Mesendoderm (in vitro differentiated cells): ENCODE measurements at regions not wholly inside any gene's neighbourhood (a gene's known extent, or its start where the extent isn't known, plus 50 kb on each side); places are given as distances from the start of the nearest gene placed in this dataset.

Experiments
- DNase-seq: peaks from one replicate; pipeline ENCODE4 v3.0.0; 2013
- H2AK5ac ChIP-seq: 2 replicates; pipeline ENCODE4 v1.6.1; 2013; ENCODE audit warnings: low read length, inconsistent platforms
- H2BK120ac ChIP-seq: 2 replicates; pipeline ENCODE4 v1.6.1; 2013; ENCODE audit warnings: low read depth, mild to moderate bottlenecking, low read length, moderate library complexity, mixed read lengths
- H2BK15ac ChIP-seq: replicated peaks from 2 replicates; pipeline ENCODE4 v1.6.1; 2013; ENCODE audit warnings: low read depth, mild to moderate bottlenecking, moderate library complexity
- H2BK5ac ChIP-seq: 2 replicates; pipeline ENCODE4 v1.6.1; 2013; ENCODE audit warnings: low read length, inconsistent platforms
- H3K18ac ChIP-seq: 2 replicates; pipeline ENCODE4 v1.6.1; 2013; ENCODE audit warnings: mild to moderate bottlenecking, low read length, mixed read lengths
- H3K23ac ChIP-seq: one replicate; pipeline ENCODE4 v1.6.1; 2013; ENCODE audit warnings: low read length
- H3K27ac ChIP-seq: 2 replicates; pipeline ENCODE4 v1.5.1; 2013; ENCODE audit warnings: low read depth, mild to moderate bottlenecking, inconsistent platforms, low read length, moderate library complexity
- H3K27me3 ChIP-seq: 2 replicates; pipeline ENCODE4 v1.6.1; 2013; ENCODE audit warnings: low read length, control low read depth, mild to moderate bottlenecking, inconsistent platforms; ENCODE audit not compliant: insufficient read depth, poor library complexity
- H3K36me3 ChIP-seq: 2 replicates; pipeline ENCODE4 v1.6.1; 2013; ENCODE audit warnings: low read length, inconsistent platforms; ENCODE audit not compliant: control insufficient read depth, insufficient read depth
- H3K4ac ChIP-seq: one replicate; pipeline ENCODE4 v1.6.1; 2013; ENCODE audit warnings: low read depth, mild to moderate bottlenecking, low read length, moderate library complexity
- H3K4me1 ChIP-seq: 2 replicates; pipeline ENCODE4 v1.6.1; 2013; ENCODE audit warnings: low read depth, low read length, inconsistent platforms; ENCODE audit not compliant: control insufficient read depth
- H3K4me2 ChIP-seq: 2 replicates; pipeline ENCODE4 v1.6.1; 2013; ENCODE audit warnings: low read length
- H3K4me3 ChIP-seq: 2 replicates; pipeline ENCODE4 v1.5.1; 2013; ENCODE audit warnings: mild to moderate bottlenecking, low read length
- H3K56ac ChIP-seq: one replicate; pipeline ENCODE4 v1.6.1; 2013; ENCODE audit warnings: low read length
- H3K79me1 ChIP-seq: 2 replicates; pipeline ENCODE4 v1.6.1; 2013; ENCODE audit warnings: low read length, inconsistent platforms
- H3K79me2 ChIP-seq: 2 replicates; pipeline ENCODE4 v1.6.1; 2013; ENCODE audit warnings: mild to moderate bottlenecking, low read length; ENCODE audit not compliant: control insufficient read depth, insufficient read depth
- H3K9ac ChIP-seq: 2 replicates; pipeline ENCODE4 v1.6.1; 2013; ENCODE audit warnings: low read length, inconsistent platforms
- H4K5ac ChIP-seq: one replicate; pipeline ENCODE4 v1.6.1; 2013; ENCODE audit warnings: low read length
- H4K8ac ChIP-seq: one replicate; pipeline ENCODE4 v1.6.1; 2013; ENCODE audit warnings: low read depth, mild to moderate bottlenecking, control low read depth, low read length, moderate library complexity
- WGBS: extraction: QIAGEN DNeasy Blood & Tissue Kit; methylation state at CpG from one replicate; pipeline ENCODE4 v1.1.7; 2013; ENCODE audit warnings: low lambda C conversion rate, missing lambda C conversion rate; ENCODE audit not compliant: insufficient coverage; ENCODE audit errors: extremely low coverage; 5-methylcytosine and 5-hydroxymethylcytosine counted together

- no peak overlapping the region for H3K27ac ChIP-seq
- H4K8ac ChIP-seq: no peak overlapping the region
- DNase-seq: peak; percentile 46
- H3K79me2 ChIP-seq: no peaks in the 10 kb centered on the region
- no peak overlapping the region for H3K56ac ChIP-seq
- H3K23ac ChIP-seq: no peak overlapping the region
- H3K4me2 ChIP-seq: no peak overlapping the region
- no peaks in the 10 kb centered on the region for H3K36me3 ChIP-seq
- no peak overlapping the region for H3K4me3 ChIP-seq
- no peak overlapping the region for H4K5ac ChIP-seq
- H2BK15ac ChIP-seq: no peak overlapping the region
- H3K18ac ChIP-seq: no peak overlapping the region
- H3K79me1 ChIP-seq: no peaks in the 10 kb centered on the region
- H3K4ac ChIP-seq: no peak overlapping the region
- H2BK5ac ChIP-seq: no peak overlapping the region
- H2AK5ac ChIP-seq: no peak overlapping the region
- H3K27me3 ChIP-seq: no peaks in the 10 kb centered on the region
- H3K4me1 ChIP-seq: no peaks in the 10 kb centered on the region
- no peak overlapping the region for H3K9ac ChIP-seq
- no peak overlapping the region for H2BK120ac ChIP-seq
- no CpG with 5 or more reads among the region's 9 CpGs for WGBS
Observed at GRCh38 chrX:46408553-46409407, 136.4 kb downstream of the ZNF674 start.

GRCh38 chrX:46407753-46408130, 137.5 kb downstream of the ZNF674 start:
- no CpG with 5 or more reads among the region's 2 CpGs for WGBS
- no peak overlapping the region for H2BK15ac ChIP-seq
- H3K9ac ChIP-seq: no peak overlapping the region
- H3K79me1 ChIP-seq: no peaks in the 10 kb centered on the region
- no peak overlapping the region for H3K4me2 ChIP-seq
- no peaks in the 10 kb centered on the region for H3K4me1 ChIP-seq
- no peak overlapping the region for H3K4ac ChIP-seq
- no peak overlapping the region for H3K23ac ChIP-seq
- H3K4me3 ChIP-seq: no peak overlapping the region
- no peaks in the 10 kb centered on the region for H3K27me3 ChIP-seq
- no peak overlapping the region for H2BK120ac ChIP-seq
- no peak overlapping the region for H2AK5ac ChIP-seq
- H4K8ac ChIP-seq: no peak overlapping the region
- no peaks in the 10 kb centered on the region for H3K79me2 ChIP-seq
- H2BK5ac ChIP-seq: no peak overlapping the region
- H4K5ac ChIP-seq: no peak overlapping the region
- H3K36me3 ChIP-seq: no peaks in the 10 kb centered on the region
- no peak for DNase-seq
- H3K27ac ChIP-seq: no peak overlapping the region
- no peak overlapping the region for H3K18ac ChIP-seq
- H3K56ac ChIP-seq: no peak overlapping the region

- H3K9ac ChIP-seq: no peak overlapping the region
- H3K79me1 ChIP-seq: no peaks in the 10 kb centered on the region
- no peak overlapping the region for H3K4me2 ChIP-seq
- no peak overlapping the region for H2BK120ac ChIP-seq
- H3K23ac ChIP-seq: no peak overlapping the region
- H3K4ac ChIP-seq: no peak overlapping the region
- no peak overlapping the region for H3K4me3 ChIP-seq
- no peak for DNase-seq
- no peak overlapping the region for H3K56ac ChIP-seq
- H2BK5ac ChIP-seq: no peak overlapping the region
- no CpG with 5 or more reads among the region's 6 CpGs for WGBS
- no peaks in the 10 kb centered on the region for H3K4me1 ChIP-seq
- H2BK15ac ChIP-seq: no peak overlapping the region
- no peaks in the 10 kb centered on the region for H3K27me3 ChIP-seq
- no peak overlapping the region for H4K5ac ChIP-seq
- no peak overlapping the region for H3K27ac ChIP-seq
- no peak overlapping the region for H2AK5ac ChIP-seq
- H4K8ac ChIP-seq: no peak overlapping the region
- no peak overlapping the region for H3K18ac ChIP-seq
- H3K36me3 ChIP-seq: no peaks in the 10 kb centered on the region
- H3K79me2 ChIP-seq: no peaks in the 10 kb centered on the region
Observed at GRCh38 chrX:46407036-46407752, 138.0 kb downstream of the ZNF674 start.

- H2BK120ac ChIP-seq: no peak overlapping the region
- no peaks in the 10 kb centered on the region for H3K79me2 ChIP-seq
- H3K79me1 ChIP-seq: no peaks in the 10 kb centered on the region
- H2BK5ac ChIP-seq: no peak overlapping the region
- no peak overlapping the region for H3K27ac ChIP-seq
- H3K4me1 ChIP-seq: no peaks in the 10 kb centered on the region
- no peak overlapping the region for H3K4me2 ChIP-seq
- no peak overlapping the region for H2BK15ac ChIP-seq
- no peak overlapping the region for H3K4ac ChIP-seq
- H3K18ac ChIP-seq: no peak overlapping the region
- H3K36me3 ChIP-seq: no peaks in the 10 kb centered on the region
- WGBS: no CpG with 5 or more reads among the region's 6 CpGs
- H3K9ac ChIP-seq: no peak overlapping the region
- H4K8ac ChIP-seq: no peak overlapping the region
- H4K5ac ChIP-seq: no peak overlapping the region
- no peaks in the 10 kb centered on the region for H3K27me3 ChIP-seq
- H3K4me3 ChIP-seq: no peak overlapping the region
- H3K56ac ChIP-seq: no peak overlapping the region
- no peak overlapping the region for H3K23ac ChIP-seq
- DNase-seq: no peak
- H2AK5ac ChIP-seq: no peak overlapping the region
Observed at GRCh38 chrX:46404774-46405173, 140.4 kb downstream of the ZNF674 start.

- no peak overlapping the region for H2BK15ac ChIP-seq
- no peak overlapping the region for H2BK5ac ChIP-seq
- no peak overlapping the region for H2BK120ac ChIP-seq
- H4K8ac ChIP-seq: no peak overlapping the region
- H3K56ac ChIP-seq: no peak overlapping the region
- no peak overlapping the region for H3K4me2 ChIP-seq
- no peak for DNase-seq
- H2AK5ac ChIP-seq: no peak overlapping the region
- H3K18ac ChIP-seq: no peak overlapping the region
- no peak overlapping the region for H3K4me3 ChIP-seq
- no peak overlapping the region for H3K23ac ChIP-seq
- no peak overlapping the region for H3K9ac ChIP-seq
- no peaks in the 10 kb centered on the region for H3K79me1 ChIP-seq
- WGBS: no CpG with 5 or more reads among the region's 5 CpGs
- H3K4ac ChIP-seq: no peak overlapping the region
- H3K27me3 ChIP-seq: no peaks in the 10 kb centered on the region
- H3K79me2 ChIP-seq: no peaks in the 10 kb centered on the region
- no peaks in the 10 kb centered on the region for H3K4me1 ChIP-seq
- H3K27ac ChIP-seq: no peak overlapping the region
- H4K5ac ChIP-seq: no peak overlapping the region
- H3K36me3 ChIP-seq: no peaks in the 10 kb centered on the region
Observed at GRCh38 chrX:46400530-46401443, 144.4 kb downstream of the ZNF674 start.
